K562 (cell line): ENCODE measurements at regions not wholly inside any gene's neighbourhood (a gene's known extent, or its start where the extent isn't known, plus 50 kb on each side); places are given as distances from the start of the nearest gene placed in this dataset.
A peak's percentile ranks its signal among the peaks of the same experiment; 100 is the strongest.

Experiments used
- CBX3 ChIP-seq, 2 experiments: IDR thresholded peaks; 1 replicate in 1 of 2; 2 replicates in 1 of 2; pipeline ENCODE4 v1.6.1; 2012; ENCODE audit warnings: inconsistent platforms in 2 of 2, low read length in 2 of 2, borderline replicate concordance in 1 of 2, control low read depth in 1 of 2
- CTBP1 ChIP-seq: fragments of 450-650 bp; IDR thresholded peaks from 2 replicates; pipeline ENCODE4 v1.6.1; 2016; ENCODE audit warnings: borderline replicate concordance
- EWSR1 ChIP-seq: fragments of 450-650 bp; IDR thresholded peaks from 2 replicates; pipeline ENCODE4 v1.6.1; 2018; ENCODE audit warnings: borderline replicate concordance, mild to moderate bottlenecking, low read depth, moderate library complexity; ENCODE audit not compliant: partially characterized antibody
- GABPB2 ChIP-seq: fragments of 250-450 bp; sonication (Bioruptor Pico); conservative IDR thresholded peaks from 2 replicates; pipeline ENCODE4 v1.5.1; 2021; ENCODE audit warnings: mild to moderate bottlenecking
- HINFP ChIP-seq: fragments of 450-650 bp; conservative IDR thresholded peaks from 2 replicates; pipeline ENCODE4 v1.6.1; 2016; ENCODE audit warnings: missing genetic modification characterization, low read depth, mild to moderate bottlenecking, control low read depth, missing compliant biosample characterization
- ILF3 ChIP-seq: fragments of 450-650 bp; IDR thresholded peaks from 2 replicates; pipeline ENCODE4 v1.6.1; 2018; ENCODE audit warnings: antibody characterized with exemption, mild to moderate bottlenecking, moderate library complexity, borderline replicate concordance
- KHSRP ChIP-seq: fragments of 450-650 bp; IDR thresholded peaks from 2 replicates; pipeline ENCODE4 v1.6.1; 2017
- MCM7 ChIP-seq, 2 experiments: fragments of 450-650 bp; IDR thresholded peaks; 2 replicates each; pipeline ENCODE4 v1.6.1; 2016 to 2018
- NFIC ChIP-seq: fragments of 450-650 bp; IDR thresholded peaks from 2 replicates; pipeline ENCODE4 v1.6.1; 2017; ENCODE audit warnings: mild to moderate bottlenecking, inconsistent platforms
- POLR2AphosphoS2 ChIP-seq: IDR thresholded peaks from 2 replicates; pipeline ENCODE4 v1.6.1; 2012; ENCODE audit warnings: low read length, improper control_type of control experiment
- STAT5A ChIP-seq: IDR thresholded peaks from 2 replicates; pipeline ENCODE4 v1.6.1; 2012; ENCODE audit warnings: low read length, inconsistent platforms, borderline replicate concordance
- STAT5B ChIP-seq: fragments of 250-450 bp; sonication (Bioruptor Pico); IDR thresholded peaks from 2 replicates; pipeline ENCODE4 v1.8.0; 2021; ENCODE audit warnings: mild to moderate bottlenecking, inconsistent platforms
- TGIF2 ChIP-seq: sonication (generic); formaldehyde crosslinking; IDR thresholded peaks from 2 replicates; pipeline ENCODE4 v1.8.1; 2022; ENCODE audit warnings: mild to moderate bottlenecking, missing genetic modification reagents, moderate library complexity
- ZBTB1 ChIP-seq: sonication (generic); formaldehyde crosslinking; IDR thresholded peaks from 2 replicates; pipeline ENCODE4 v1.8.1; 2023; ENCODE audit warnings: missing genetic modification reagents, low read depth, mild to moderate bottlenecking, borderline replicate concordance
- ZBTB9 ChIP-seq: fragments of 450-650 bp; formaldehyde crosslinking; IDR thresholded peaks from 2 replicates; pipeline ENCODE4 v1.4.0; 2020; ENCODE audit warnings: mild to moderate bottlenecking, moderate library complexity
- ZFP30 ChIP-seq: fragments of 250-450 bp; sonication (Bioruptor Pico); IDR thresholded peaks from 2 replicates; pipeline ENCODE4 v1.8.0; 2022; ENCODE audit warnings: moderate library complexity, mild to moderate bottlenecking, inconsistent platforms, borderline replicate concordance
- ZNF217 ChIP-seq: sonication (generic); formaldehyde crosslinking; IDR thresholded peaks from 2 replicates; pipeline ENCODE4 v1.8.0; 2022; ENCODE audit warnings: mild to moderate bottlenecking, missing genetic modification reagents
- ZNF277 ChIP-seq: fragments of 250-450 bp; sonication (Bioruptor Pico); IDR thresholded peaks from 2 replicates; pipeline ENCODE4 v1.8.0; 2022; ENCODE audit warnings: inconsistent platforms, mild to moderate bottlenecking, moderate library complexity, borderline replicate concordance
- ZNF780A ChIP-seq: fragments of 250-450 bp; sonication (Bioruptor Pico); IDR thresholded peaks from 2 replicates; pipeline ENCODE4 v1.5.0; 2021; ENCODE audit warnings: mild to moderate bottlenecking
- ZNF79 ChIP-seq: fragments of 250-450 bp; sonication (Bioruptor Pico); IDR thresholded peaks from 2 replicates; pipeline ENCODE4 v1.4.0; 2020; ENCODE audit warnings: low read depth, mild to moderate bottlenecking, moderate library complexity
- TF ChIP-seq, protein P1 (sequence below): sonication (generic); formaldehyde crosslinking; IDR thresholded peaks from 2 replicates; pipeline ENCODE4 v1.8.0; 2022; ENCODE audit warnings: mild to moderate bottlenecking, missing genetic modification reagents, borderline replicate concordance

DNA sequence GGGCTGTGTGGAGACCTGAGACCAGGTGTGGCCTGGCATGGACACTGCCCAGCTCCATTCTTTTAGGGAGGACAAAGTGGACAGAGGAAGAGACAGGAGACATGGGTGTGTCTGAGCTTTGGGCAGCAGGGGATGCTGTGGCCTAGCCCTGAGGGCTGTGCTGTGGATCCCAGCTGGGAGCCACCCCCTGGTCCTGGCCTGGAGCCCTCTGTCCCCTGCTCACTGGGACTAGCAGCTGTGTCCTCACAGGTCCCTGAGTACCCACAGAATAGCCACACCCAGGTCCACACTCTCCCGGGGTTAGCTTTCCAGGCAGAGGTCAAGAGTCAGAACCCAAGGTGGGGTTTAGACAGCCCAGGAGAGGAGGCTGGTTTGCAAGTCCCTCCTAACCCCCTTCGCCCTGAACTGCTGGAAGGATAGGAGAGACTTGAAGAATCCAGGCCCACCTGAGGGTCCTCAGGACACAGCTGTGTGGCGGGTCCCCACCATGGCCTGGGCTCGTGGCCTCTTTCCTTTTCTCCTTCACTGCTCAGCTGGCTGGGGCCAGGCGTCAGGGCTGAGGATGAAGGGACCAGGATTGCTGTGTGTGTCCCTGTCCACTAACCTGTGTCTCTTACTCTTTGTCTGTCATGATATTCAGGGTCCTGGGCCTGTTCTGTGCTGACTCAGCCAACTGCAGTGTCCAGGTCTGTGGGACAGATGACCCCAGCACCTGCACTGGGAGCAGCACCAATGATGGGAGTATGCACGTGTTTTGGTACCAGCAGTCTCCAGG lies 78.5 kb upstream of the VPREB1 start (continued):
- TF ChIP-seq HINFP (no peak), CBX3 (IDR thresholded peaks at IDR 0.05; ENCODE audit: borderline replicate concordance in 1 of 2, low read length in 2 of 2) (no peak), ZNF277 (CRISPR knock-in tag) (no peak), ZNF79 (CRISPR knock-in tag) (no peak), ZBTB1 (0 out of 2 replicates have a peak, but pooled peaks have one; percentile 35), POLR2AphosphoS2 (no peak), STAT5B (CRISPR knock-in tag) (no peak), EWSR1 (no peak), STAT5A (no peak), KHSRP (no peak), GABPB2 (CRISPR knock-in tag) (no peak), ILF3 (no peak), ZFP30 (no peak), CTBP1 (no peak), ZNF780A (CRISPR knock-in tag) (no peak), MCM7 (IDR thresholded peaks at IDR 0.05) (0 out of 4 replicates have a peak, but pooled peaks of 1 of the 2 experiments have one; percentile 76), TGIF2 (peak; percentile 16; the same call in 1 of the 2 replicates), NFIC (no peak), ZNF217 (peak; percentile 61; the same call in 1 of the 2 replicates), ZBTB9 (CRISPR knock-in tag) (no peak; the same call in 1 of the 2 replicates)
- TF ChIP-seq, protein P1, sequence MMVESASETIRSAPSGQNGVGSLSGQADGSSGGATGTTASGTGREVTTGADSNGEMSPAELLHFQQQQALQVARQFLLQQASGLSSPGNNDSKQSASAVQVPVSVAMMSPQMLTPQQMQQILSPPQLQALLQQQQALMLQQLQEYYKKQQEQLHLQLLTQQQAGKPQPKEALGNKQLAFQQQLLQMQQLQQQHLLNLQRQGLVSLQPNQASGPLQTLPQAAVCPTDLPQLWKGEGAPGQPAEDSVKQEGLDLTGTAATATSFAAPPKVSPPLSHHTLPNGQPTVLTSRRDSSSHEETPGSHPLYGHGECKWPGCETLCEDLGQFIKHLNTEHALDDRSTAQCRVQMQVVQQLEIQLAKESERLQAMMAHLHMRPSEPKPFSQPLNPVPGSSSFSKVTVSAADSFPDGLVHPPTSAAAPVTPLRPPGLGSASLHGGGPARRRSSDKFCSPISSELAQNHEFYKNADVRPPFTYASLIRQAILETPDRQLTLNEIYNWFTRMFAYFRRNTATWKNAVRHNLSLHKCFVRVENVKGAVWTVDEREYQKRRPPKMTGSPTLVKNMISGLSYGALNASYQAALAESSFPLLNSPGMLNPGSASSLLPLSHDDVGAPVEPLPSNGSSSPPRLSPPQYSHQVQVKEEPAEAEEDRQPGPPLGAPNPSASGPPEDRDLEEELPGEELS (CRISPR knock-in tag): 0 out of 2 replicates have a peak, but pooled peaks have one; percentile 33
